Neural progenitor cell (in vitro differentiated cells): ENCODE measurements at regions not wholly inside any gene's neighbourhood (a gene's known extent, or its start where the extent isn't known, plus 50 kb on each side); places are given as distances from the start of the nearest gene placed in this dataset.

ENCODE experiments used
- CTCF ChIP-seq: fragments of 200-600 bp; sonication (generic); IDR thresholded peaks from 2 replicates; pipeline ENCODE4 v1.5.1; 2017; ENCODE audit warnings: antibody characterized with exemption, mild to moderate bottlenecking
- EZH2 ChIP-seq: fragments of 200-600 bp; sonication (generic); IDR thresholded peaks from 2 replicates; pipeline ENCODE4 v1.6.1; 2017; ENCODE audit warnings: antibody characterized with exemption, mild to moderate bottlenecking, moderate library complexity

DNA sequence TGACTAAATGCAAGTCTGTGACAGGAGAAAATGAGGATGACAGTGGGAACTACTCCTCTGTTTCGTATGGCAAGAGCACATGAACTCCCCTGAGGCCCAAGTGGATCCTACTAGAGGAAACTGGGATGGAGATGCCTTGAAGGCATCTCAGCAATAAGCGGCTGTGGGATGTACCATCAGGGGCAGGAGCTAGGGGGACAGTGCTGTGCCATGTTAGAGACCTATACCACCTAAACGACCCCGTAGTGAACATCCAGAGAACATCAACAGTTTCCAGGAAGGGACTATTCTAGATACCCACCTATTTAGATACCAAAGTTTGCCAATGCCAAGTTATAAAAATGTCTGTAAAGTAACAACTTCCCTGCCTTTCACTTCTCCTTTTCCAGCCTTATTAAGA is 860.8 kb upstream of the ACVR2A start:
- TF ChIP-seq CTCF (no peak), EZH2 (no peak)
